ENCODE measurements at regions not wholly inside any gene's neighbourhood (a gene's known extent, or its start where the extent isn't known, plus 50 kb on each side); places are given as distances from the start of the nearest gene placed in this dataset.

GRCh38 chr21:41029571-41029970, 138.4 kb upstream of the BACE2 start:
- no peaks in the 10 kb centered on the region for H3K27me3 ChIP-seq
- H3K9me3 ChIP-seq = no peaks in the 10 kb centered on the region
- H3K4me3 ChIP-seq = no peak overlapping the region
- DNase-seq = no peak
- peaks cover 5% of the 10 kb centered on the region for H3K4me1 ChIP-seq
- peak overlapping the region; percentile 3 to 56 for H3K27ac ChIP-seq
- 75 to 78% methylated on average over 3 of the region's 3 CpGs for WGBS, 2 donors
- no peaks in the 10 kb centered on the region for H3K36me3 ChIP-seq (ENCODE audit: low read depth, missing control alignments)
- TF ChIP-seq POLR2A (IDR thresholded peaks at IDR 0.05) (no peak), CTCF (IDR thresholded peaks at IDR 0.05) (no peak)
- intact Hi-C loops (cut with DNase I; ENCODE audit: low total_unique reads) = no loop called here

GRCh38 chr21:41031701-41032220, 136.2 kb upstream of the BACE2 start:
- no peak overlapping the region for H3K27ac ChIP-seq
- no peaks in the 10 kb centered on the region for H3K4me1 ChIP-seq
- 74 to 88% methylated on average over 3 of the region's 3 CpGs for WGBS, 2 donors
- DNase-seq = no peak
- H3K9me3 ChIP-seq = no peaks in the 10 kb centered on the region
- H3K4me3 ChIP-seq = no peak overlapping the region
- TF ChIP-seq POLR2A (IDR thresholded peaks at IDR 0.05) = no peak
- no peak for TF ChIP-seq CTCF (IDR thresholded peaks at IDR 0.05)
- no peaks in the 10 kb centered on the region for H3K27me3 ChIP-seq
- H3K36me3 ChIP-seq (ENCODE audit: low read depth, missing control alignments) = no peaks in the 10 kb centered on the region
- intact Hi-C loops (cut with DNase I; ENCODE audit: low total_unique reads) = no loop called here

GRCh38 chr21:41032541-41032940, 135.4 kb upstream of the BACE2 start:
- Histone ChIP-seq H3K36me3 (ENCODE audit: low read depth, missing control alignments) (no peaks in the 10 kb centered on the region), H3K27me3 (no peaks in the 10 kb centered on the region), H3K4me3 (no peak overlapping the region), H3K9me3 (no peaks in the 10 kb centered on the region), H3K27ac (no peak overlapping the region), H3K4me1 (no peaks in the 10 kb centered on the region)
- intact Hi-C loops (cut with DNase I; ENCODE audit: low total_unique reads) = no loop called here
- WGBS, 2 donors = 91 to 94% methylated on average over 1 of the region's 1 CpG
- TF ChIP-seq CTCF (IDR thresholded peaks at IDR 0.05) (no peak), POLR2A (IDR thresholded peaks at IDR 0.05) (no peak)
- DNase-seq = no peak

- H3K27me3 ChIP-seq = no peaks in the 10 kb centered on the region
- TF ChIP-seq POLR2A (IDR thresholded peaks at IDR 0.05) = no peak
- TF ChIP-seq CTCF (IDR thresholded peaks at IDR 0.05) = no peak
- H3K27ac ChIP-seq = no peak overlapping the region
- H3K4me1 ChIP-seq = no peaks in the 10 kb centered on the region
- intact Hi-C loops (cut with DNase I; ENCODE audit: low total_unique reads) = no loop called here
- WGBS, 2 donors = 90 to 92% methylated on average over 6 of the region's 6 CpGs
- H3K4me3 ChIP-seq = no peak overlapping the region
- DNase-seq = no peak
- no peaks in the 10 kb centered on the region for H3K9me3 ChIP-seq
- H3K36me3 ChIP-seq (ENCODE audit: low read depth, missing control alignments) = no peaks in the 10 kb centered on the region
These were observed 130.7 kb upstream of the BACE2 start for GRCh38 chr21:41037212-41037611.

- no peak overlapping the region for H3K27ac ChIP-seq
- no peaks in the 10 kb centered on the region for H3K27me3 ChIP-seq
- no peaks in the 10 kb centered on the region for H3K36me3 ChIP-seq (ENCODE audit: low read depth, missing control alignments)
- WGBS, 2 donors = 91 to 100% methylated on average over 1 of the region's 1 CpG
- intact Hi-C loops (cut with DNase I; ENCODE audit: low total_unique reads) = no loop called here
- DNase-seq = no peak
- no peaks in the 10 kb centered on the region for H3K9me3 ChIP-seq
- no peaks in the 10 kb centered on the region for H3K4me1 ChIP-seq
- TF ChIP-seq POLR2A (IDR thresholded peaks at IDR 0.05) (no peak), CTCF (IDR thresholded peaks at IDR 0.05) (no peak)
- no peak overlapping the region for H3K4me3 ChIP-seq
These were observed 130.0 kb upstream of the BACE2 start for GRCh38 chr21:41037936-41038335.

Data from testis (tissue), 2 donors.